A673 (cell line): ENCODE measurements at regions not wholly inside any gene's neighbourhood (a gene's known extent, or its start where the extent isn't known, plus 50 kb on each side); places are given as distances from the start of the nearest gene placed in this dataset.

Source experiments
- BruUV-seq: library from RNA; stranded (reverse); fragments of 400-500 nt; replicated peaks from 2 replicates; lab custom pipeline; 2021; lab: Mats Ljungman, UMichigan
- CTCF ChIA-PET: fragments of 300-600 bp; sonication (Branson Sonifier 250); formaldehyde crosslinking; loops from one replicate; lab custom pipeline; 2022; ENCODE audit warnings: antibody characterized with exemption; lab: Charles Lee
- POLR2A ChIA-PET: fragments of 300-600 bp; sonication (Branson Sonifier 250); formaldehyde crosslinking; loops from one replicate; lab custom pipeline; 2022; ENCODE audit warnings: antibody characterized with exemption; ENCODE audit not compliant: low non-redundant PET; lab: Charles Lee
- DNase-seq: peaks from one replicate; pipeline ENCODE4 v3.0.0-alpha.2; 2015; ENCODE audit warnings: low spot score
- H3K27ac ChIP-seq: fragments of 200-600 bp; sonication (generic); 2 replicates; pipeline ENCODE4 v1.5.1; 2016; ENCODE audit warnings: mixed run types, low read depth, mild to moderate bottlenecking, mixed read lengths, antibody characterized with exemption, low read length; ENCODE audit not compliant: poor library complexity, severe bottlenecking
- H3K27me3 ChIP-seq: fragments of 200-600 bp; sonication (generic); replicated peaks from 2 replicates; pipeline ENCODE4 v1.6.1; 2017; ENCODE audit warnings: mixed run types, low read depth, mild to moderate bottlenecking, mixed read lengths, antibody characterized with exemption, low read length; ENCODE audit not compliant: insufficient read depth, poor library complexity
- H3K36me3 ChIP-seq: fragments of 200-600 bp; sonication (generic); 2 replicates; pipeline ENCODE4 v1.6.1; 2016; ENCODE audit warnings: mixed run types, mild to moderate bottlenecking, mixed read lengths, antibody characterized with exemption, low read length; ENCODE audit not compliant: insufficient read depth, poor library complexity, severe bottlenecking
- H3K4me1 ChIP-seq: fragments of 200-600 bp; sonication (generic); 2 replicates; pipeline ENCODE4 v1.6.1; 2017; ENCODE audit warnings: mixed run types, mild to moderate bottlenecking, mixed read lengths, antibody characterized with exemption, low read length; ENCODE audit not compliant: insufficient read depth, poor library complexity, severe bottlenecking
- H3K4me3 ChIP-seq: fragments of 200-600 bp; sonication (generic); 2 replicates; pipeline ENCODE4 v1.5.1; 2016; ENCODE audit warnings: low read depth, mixed run types, mild to moderate bottlenecking, mixed read lengths, low read length; ENCODE audit not compliant: poor library complexity, severe bottlenecking
- H3K9me3 ChIP-seq: fragments of 200-600 bp; sonication (generic); 2 replicates; pipeline ENCODE4 v1.6.1; 2016; ENCODE audit warnings: mixed run types, low read depth, mild to moderate bottlenecking, mixed read lengths, antibody characterized with exemption, low read length; ENCODE audit not compliant: poor library complexity, severe bottlenecking
- EZH2 ChIP-seq: fragments of 200-600 bp; sonication (generic); IDR thresholded peaks from 2 replicates; pipeline ENCODE4 v1.6.1; 2017; ENCODE audit warnings: borderline replicate concordance, low read depth, mild to moderate bottlenecking, mixed read lengths, antibody characterized with exemption, low read length; ENCODE audit not compliant: poor library complexity, severe bottlenecking
- intact Hi-C: fragments of 100-400 bp; cut with micrococcal nuclease; formaldehyde crosslinking; loops from one replicate; pipeline ENCODE4 v1.10.0; 2022; ENCODE audit not compliant: unreplicated experiment
- TF ChIP-seq, protein P1 (sequence below): fragments of 300-800, 200-600 bp; sonication (generic); conservative IDR thresholded peaks from 2 replicates; pipeline ENCODE4 v1.5.1; 2017; ENCODE audit warnings: low read depth, mild to moderate bottlenecking, antibody characterized with exemption, low read length, moderate library complexity, mixed read lengths

- no TSS peak for BruUV-seq
- ChIA-PET POLR2A (no interaction called here), CTCF (no interaction called here)
- Histone ChIP-seq H3K4me3 (no peak overlapping the region), H3K27ac (no peak overlapping the region), H3K27me3 (no peaks in the 10 kb centered on the region), H3K4me1 (no peaks in the 10 kb centered on the region), H3K36me3 (no peaks in the 10 kb centered on the region), H3K9me3 (no peaks in the 10 kb centered on the region)
- TF ChIP-seq, protein P1, sequence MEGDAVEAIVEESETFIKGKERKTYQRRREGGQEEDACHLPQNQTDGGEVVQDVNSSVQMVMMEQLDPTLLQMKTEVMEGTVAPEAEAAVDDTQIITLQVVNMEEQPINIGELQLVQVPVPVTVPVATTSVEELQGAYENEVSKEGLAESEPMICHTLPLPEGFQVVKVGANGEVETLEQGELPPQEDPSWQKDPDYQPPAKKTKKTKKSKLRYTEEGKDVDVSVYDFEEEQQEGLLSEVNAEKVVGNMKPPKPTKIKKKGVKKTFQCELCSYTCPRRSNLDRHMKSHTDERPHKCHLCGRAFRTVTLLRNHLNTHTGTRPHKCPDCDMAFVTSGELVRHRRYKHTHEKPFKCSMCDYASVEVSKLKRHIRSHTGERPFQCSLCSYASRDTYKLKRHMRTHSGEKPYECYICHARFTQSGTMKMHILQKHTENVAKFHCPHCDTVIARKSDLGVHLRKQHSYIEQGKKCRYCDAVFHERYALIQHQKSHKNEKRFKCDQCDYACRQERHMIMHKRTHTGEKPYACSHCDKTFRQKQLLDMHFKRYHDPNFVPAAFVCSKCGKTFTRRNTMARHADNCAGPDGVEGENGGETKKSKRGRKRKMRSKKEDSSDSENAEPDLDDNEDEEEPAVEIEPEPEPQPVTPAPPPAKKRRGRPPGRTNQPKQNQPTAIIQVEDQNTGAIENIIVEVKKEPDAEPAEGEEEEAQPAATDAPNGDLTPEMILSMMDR = no peak
- no peak for TF ChIP-seq EZH2
- DNase-seq = no peak
- intact Hi-C loops = no loop called here
These were observed 171.4 kb upstream of the BLID start for GRCh38 chr11:122287401-122287800.

- H3K36me3 ChIP-seq = no peaks in the 10 kb centered on the region
- H3K27me3 ChIP-seq = no peaks in the 10 kb centered on the region
- no peaks in the 10 kb centered on the region for H3K4me1 ChIP-seq
- H3K4me3 ChIP-seq = no peak overlapping the region
- no peaks in the 10 kb centered on the region for H3K9me3 ChIP-seq
- H3K27ac ChIP-seq = no peak overlapping the region
- ChIA-PET CTCF (no interaction called here), POLR2A (no interaction called here)
- no TSS peak for BruUV-seq
- TF ChIP-seq, protein P1 = no peak
- no peak for TF ChIP-seq EZH2
- DNase-seq = no peak
- intact Hi-C loops = no loop called here
These were observed 169.3 kb upstream of the BLID start for GRCh38 chr11:122285070-122285988.

DNA sequence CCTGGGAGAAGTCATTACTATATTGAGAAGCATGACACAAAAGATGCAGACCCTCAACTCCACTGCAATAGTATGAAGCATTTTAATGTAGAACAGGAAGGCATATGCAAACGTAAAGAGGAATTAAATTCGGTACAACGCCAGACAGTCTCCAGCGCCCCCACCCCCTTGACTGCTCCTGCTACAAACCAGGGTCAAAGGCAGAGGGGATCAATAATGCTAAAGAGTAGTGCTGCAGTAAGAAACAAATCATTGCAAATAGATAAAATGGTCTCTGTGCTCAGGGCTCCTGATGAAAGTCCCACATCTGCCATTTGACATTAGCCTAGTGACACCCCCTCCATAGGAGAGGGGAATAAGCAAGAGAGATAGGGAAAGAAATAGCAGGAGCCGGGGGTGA lies 164.9 kb upstream of the BLID start:
- intact Hi-C loops = no loop called here
- ChIA-PET CTCF (no interaction called here), POLR2A (no interaction called here)
- Histone ChIP-seq H3K9me3 (no peaks in the 10 kb centered on the region), H3K4me3 (no peak overlapping the region), H3K27ac (no peak overlapping the region), H3K36me3 (no peaks in the 10 kb centered on the region), H3K27me3 (no peaks in the 10 kb centered on the region), H3K4me1 (no peaks in the 10 kb centered on the region)
- BruUV-seq = no TSS peak
- TF ChIP-seq, protein P1 = no peak
- TF ChIP-seq EZH2 = no peak
- no peak for DNase-seq
